ENCODE measurements at regions not wholly inside any gene's neighbourhood (a gene's known extent, or its start where the extent isn't known, plus 50 kb on each side); places are given as distances from the start of the nearest gene placed in this dataset.

- no peak for FAIRE-seq
Measured at GRCh38 chr14:49463146-49463545, 123.0 kb downstream of the RPS29 start.

GRCh38 chr14:49461529-49462401 is 124.4 kb downstream of the RPS29 start:
- FAIRE-seq: peak; percentile 98

- FAIRE-seq: no peak
Measured at GRCh38 chr14:49460662-49461061, 125.5 kb downstream of the RPS29 start.

- FAIRE-seq: no peak
Measured at GRCh38 chr14:49456589-49456988, 129.6 kb downstream of the RPS29 start.

- FAIRE-seq: no peak
Measured at GRCh38 chr14:49451938-49452337, 134.2 kb downstream of the RPS29 start.

GRCh38 chr14:49449749-49450148 is 136.4 kb downstream of the RPS29 start:
- FAIRE-seq: no peak

GRCh38 chr14:49447540-49448107 is 138.6 kb downstream of the RPS29 start:
- no peak for FAIRE-seq

- FAIRE-seq: no peak
Measured at GRCh38 chr14:49446801-49447200, 139.4 kb downstream of the RPS29 start.

GRCh38 chr14:49438256-49438770 is 147.9 kb downstream of the RPS29 start:
- no peak for FAIRE-seq

GRCh38 chr14:49428076-49428475 is 158.1 kb downstream of the RPS29 start:
- no peak for FAIRE-seq

GRCh38 chr14:49427117-49427516 is 159.1 kb downstream of the RPS29 start:
- FAIRE-seq: no peak

GRCh38 chr14:49425921-49426320 is 160.3 kb downstream of the RPS29 start:
- FAIRE-seq: no peak

GRCh38 chr14:49424436-49425331 is 161.5 kb downstream of the RPS29 start:
- FAIRE-seq: no peak

GRCh38 chr14:49420201-49420600 is 166.0 kb downstream of the RPS29 start:
- no peak for FAIRE-seq

- no peak for FAIRE-seq
Measured at GRCh38 chr14:49418789-49419188, 167.4 kb downstream of the RPS29 start.

- FAIRE-seq: no peak
Measured at GRCh38 chr14:49417790-49418189, 168.4 kb downstream of the RPS29 start.

GRCh38 chr14:49408187-49408933 is 177.8 kb downstream of the RPS29 start:
- no peak for FAIRE-seq

GRCh38 chr14:49405291-49405690 is 180.9 kb downstream of the RPS29 start:
- no peak for FAIRE-seq

- no peak for FAIRE-seq
Measured at GRCh38 chr14:49401373-49401772, 184.8 kb downstream of the RPS29 start.

- no peak for FAIRE-seq
Measured at GRCh38 chr14:49396801-49397200, 189.4 kb downstream of the RPS29 start.

GRCh38 chr14:49381778-49382177 is 204.4 kb downstream of the RPS29 start:
- no peak for FAIRE-seq

- FAIRE-seq: no peak
Measured at GRCh38 chr14:49367696-49368095, 218.5 kb downstream of the RPS29 start.

Measured in islet of Langerhans (tissue), 1 donor.